ENCODE measurements at regions not wholly inside any gene's neighbourhood (a gene's known extent, or its start where the extent isn't known, plus 50 kb on each side); places are given as distances from the start of the nearest gene placed in this dataset.

DNA sequence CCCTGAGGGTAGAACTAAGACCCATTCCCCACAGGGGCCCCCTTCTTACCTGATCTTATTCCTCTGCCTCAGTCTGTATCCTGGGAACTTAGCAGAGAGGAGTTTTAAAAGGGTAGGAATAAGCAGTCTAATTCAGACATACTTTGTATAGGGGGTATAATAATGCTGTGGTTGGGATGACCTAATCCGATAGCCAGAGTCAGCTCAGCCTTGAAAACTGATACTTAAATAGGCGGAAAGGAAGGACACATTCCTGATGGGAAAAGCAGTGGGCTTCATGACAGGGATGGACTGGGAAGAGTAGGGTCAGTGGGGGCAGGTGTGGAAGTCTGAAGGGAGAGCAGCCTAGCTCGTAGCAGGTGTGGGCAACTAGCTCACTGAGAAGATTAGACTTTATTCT, 52.2 kb upstream of the TESK1 start:
- in situ Hi-C loops (cut with HindIII; ENCODE audit: low sequenced_read_pairs) = loop anchor here (5.0 kb wide), 1 partner anchor 76 kb away; no protein-coding TSS in a partner anchor
- TF ChIP-seq, protein P1, sequence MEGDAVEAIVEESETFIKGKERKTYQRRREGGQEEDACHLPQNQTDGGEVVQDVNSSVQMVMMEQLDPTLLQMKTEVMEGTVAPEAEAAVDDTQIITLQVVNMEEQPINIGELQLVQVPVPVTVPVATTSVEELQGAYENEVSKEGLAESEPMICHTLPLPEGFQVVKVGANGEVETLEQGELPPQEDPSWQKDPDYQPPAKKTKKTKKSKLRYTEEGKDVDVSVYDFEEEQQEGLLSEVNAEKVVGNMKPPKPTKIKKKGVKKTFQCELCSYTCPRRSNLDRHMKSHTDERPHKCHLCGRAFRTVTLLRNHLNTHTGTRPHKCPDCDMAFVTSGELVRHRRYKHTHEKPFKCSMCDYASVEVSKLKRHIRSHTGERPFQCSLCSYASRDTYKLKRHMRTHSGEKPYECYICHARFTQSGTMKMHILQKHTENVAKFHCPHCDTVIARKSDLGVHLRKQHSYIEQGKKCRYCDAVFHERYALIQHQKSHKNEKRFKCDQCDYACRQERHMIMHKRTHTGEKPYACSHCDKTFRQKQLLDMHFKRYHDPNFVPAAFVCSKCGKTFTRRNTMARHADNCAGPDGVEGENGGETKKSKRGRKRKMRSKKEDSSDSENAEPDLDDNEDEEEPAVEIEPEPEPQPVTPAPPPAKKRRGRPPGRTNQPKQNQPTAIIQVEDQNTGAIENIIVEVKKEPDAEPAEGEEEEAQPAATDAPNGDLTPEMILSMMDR (IDR thresholded peaks at IDR 0.05; ENCODE audit: low read depth, low read length, missing control alignments) = no peak
- H3K4me3 ChIP-seq (ENCODE audit: low read depth, low read length) = no peak overlapping the region
- no peak for DNase-seq (ENCODE audit: low read depth)

DNA sequence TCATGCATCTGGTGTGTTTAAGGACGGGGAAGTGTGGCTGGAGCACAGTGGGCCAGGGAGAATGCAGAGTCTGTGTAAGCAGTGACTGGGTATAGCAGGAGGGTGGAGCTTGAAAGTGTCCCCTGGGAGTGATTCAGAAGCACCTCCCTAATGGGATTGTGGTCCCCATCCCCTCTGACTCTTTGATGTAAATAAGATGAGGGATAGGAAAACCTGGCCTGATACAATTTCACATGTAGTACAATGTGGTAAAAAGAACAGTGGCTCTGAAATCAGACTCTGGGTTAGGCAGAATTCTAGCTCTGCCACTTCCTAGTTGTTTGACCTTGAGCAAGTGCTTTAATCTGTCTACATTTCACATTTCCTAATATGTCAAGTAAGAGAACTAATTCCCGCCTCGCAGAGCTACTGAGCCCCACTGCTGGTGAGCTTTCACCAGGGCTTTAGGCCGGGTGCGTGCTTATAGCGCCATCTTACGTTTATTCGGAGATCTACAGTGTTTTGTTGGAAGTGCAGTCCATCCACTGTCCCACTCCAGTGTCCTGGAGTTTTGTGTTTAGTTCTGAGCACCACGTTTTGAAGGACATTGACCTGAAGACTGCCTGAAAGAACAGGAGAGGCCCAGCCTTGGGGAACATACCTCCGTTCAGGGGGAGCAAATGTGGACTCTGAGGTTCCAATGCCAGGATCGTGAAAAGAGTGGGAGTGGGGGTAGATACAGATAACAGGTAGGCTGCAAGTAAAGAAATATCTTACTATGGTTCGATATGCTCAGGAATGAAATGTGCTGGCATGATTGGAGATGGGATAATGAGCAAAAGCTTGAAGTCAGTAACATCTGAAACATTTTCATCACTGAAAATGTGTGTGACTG, 51.2 kb upstream of the TESK1 start:
- H3K4me3 ChIP-seq (ENCODE audit: low read depth, low read length) = no peak overlapping the region
- TF ChIP-seq, protein P1 (IDR thresholded peaks at IDR 0.05; ENCODE audit: low read depth, low read length, missing control alignments) = peak; percentile 83
- in situ Hi-C loops (cut with HindIII; ENCODE audit: low sequenced_read_pairs) = loop anchor here (5.0 kb wide), 1 partner anchor 77 kb away; no protein-coding TSS in a partner anchor
- DNase-seq (ENCODE audit: low read depth) = peak; percentile 54

DNA sequence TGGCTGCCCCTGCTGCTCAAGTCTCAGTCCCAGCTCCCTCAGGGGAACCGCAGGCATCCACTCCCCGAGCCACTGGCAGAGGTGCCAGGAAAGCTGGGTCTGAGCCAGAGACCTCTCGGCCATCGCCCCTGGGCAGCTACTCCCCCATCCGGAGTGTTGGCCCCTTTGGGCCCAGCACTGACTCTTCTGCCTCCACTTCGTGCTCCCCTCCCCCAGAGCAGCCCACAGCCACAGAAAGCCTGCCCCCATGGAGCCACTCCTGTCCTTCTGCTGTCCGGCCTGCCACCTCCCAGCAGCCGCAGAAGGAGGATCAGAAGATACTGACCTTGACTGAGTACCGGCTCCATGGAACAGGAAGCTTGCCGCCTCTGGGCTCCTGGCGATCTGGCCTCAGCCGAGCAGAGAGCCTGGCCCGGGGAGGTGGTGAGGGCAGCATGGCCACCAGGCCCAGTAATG, 49.8 kb upstream of the TESK1 start:
- no peak for DNase-seq (ENCODE audit: low read depth)
- TF ChIP-seq, protein P1 (IDR thresholded peaks at IDR 0.05; ENCODE audit: low read depth, low read length, missing control alignments) = no peak
- in situ Hi-C loops (cut with HindIII; ENCODE audit: low sequenced_read_pairs) = no loop called here
- H3K4me3 ChIP-seq (ENCODE audit: low read depth, low read length) = no peak overlapping the region
